ENCODE measurements at regions not wholly inside any gene's neighbourhood (a gene's known extent, or its start where the extent isn't known, plus 50 kb on each side); places are given as distances from the start of the nearest gene placed in this dataset.
A peak's percentile ranks its signal among the peaks of the same experiment; 100 is the strongest.
"Not testable (repeated sequence)": the region's sequence is repeated elsewhere in the genome, so short reads cannot be mapped to it uniquely, and the experiment has no call there.

DNA sequence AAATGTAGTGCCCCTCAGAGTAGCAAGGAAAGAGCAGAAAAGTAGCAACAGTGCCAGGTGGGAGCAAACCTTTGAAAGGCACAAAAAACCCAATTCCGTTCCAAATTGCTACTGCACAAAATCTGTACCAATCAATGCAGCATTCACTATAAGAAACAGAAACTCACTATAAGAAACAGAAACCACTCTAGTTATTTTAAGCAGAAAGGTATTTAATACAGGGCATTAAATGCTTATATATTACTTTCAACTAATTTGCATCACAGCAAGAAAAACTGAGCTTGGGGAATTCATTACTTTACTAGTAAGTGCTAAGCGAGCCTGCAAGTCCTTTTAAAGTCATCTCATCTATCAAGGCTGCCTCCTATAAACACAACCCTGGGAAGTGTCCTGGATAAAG lies 116.5 kb upstream of the OLIG3 start:
- H3K27ac ChIP-seq (ENCODE audit: low read length): no peak overlapping the region
- no peaks in the 10 kb centered on the region for H3K9me3 ChIP-seq (ENCODE audit: control insufficient read depth, insufficient read depth, low read length)
- no peak for DNase-seq (ENCODE audit: low read depth, low spot score)
- no CpG with 5 or more reads among the region's 2 CpGs for WGBS (ENCODE audit: insufficient coverage, insufficient read length)
- H3K27me3 ChIP-seq (ENCODE audit: control insufficient read depth, insufficient read depth, low read length): no peaks in the 10 kb centered on the region
- H3K4me3 ChIP-seq (ENCODE audit: low read length): no peak overlapping the region
- H3K4me1 ChIP-seq (ENCODE audit: control insufficient read depth, insufficient read depth, low read length): no peaks in the 10 kb centered on the region; the same call in 1 of the 2 replicates
- H3K36me3 ChIP-seq (ENCODE audit: control insufficient read depth, insufficient read depth, low read length): no peaks in the 10 kb centered on the region

GRCh38 chr6:137623293-137623692 lies 129.1 kb upstream of the OLIG3 start:
- Histone ChIP-seq H3K36me3 (ENCODE audit: control insufficient read depth, insufficient read depth, low read length) (no peaks in the 10 kb centered on the region), H3K4me1 (ENCODE audit: control insufficient read depth, insufficient read depth, low read length) (no peaks in the 10 kb centered on the region), H3K27ac (ENCODE audit: low read length) (no peak overlapping the region), H3K9me3 (ENCODE audit: control insufficient read depth, insufficient read depth, low read length) (no peaks in the 10 kb centered on the region), H3K27me3 (ENCODE audit: control insufficient read depth, insufficient read depth, low read length) (no peaks in the 10 kb centered on the region), H3K4me3 (ENCODE audit: low read length) (no peak overlapping the region)
- no peak for DNase-seq (ENCODE audit: low read depth, low spot score)
- WGBS (ENCODE audit: insufficient coverage, insufficient read length): no CpG with 5 or more reads among the region's 4 CpGs

DNA sequence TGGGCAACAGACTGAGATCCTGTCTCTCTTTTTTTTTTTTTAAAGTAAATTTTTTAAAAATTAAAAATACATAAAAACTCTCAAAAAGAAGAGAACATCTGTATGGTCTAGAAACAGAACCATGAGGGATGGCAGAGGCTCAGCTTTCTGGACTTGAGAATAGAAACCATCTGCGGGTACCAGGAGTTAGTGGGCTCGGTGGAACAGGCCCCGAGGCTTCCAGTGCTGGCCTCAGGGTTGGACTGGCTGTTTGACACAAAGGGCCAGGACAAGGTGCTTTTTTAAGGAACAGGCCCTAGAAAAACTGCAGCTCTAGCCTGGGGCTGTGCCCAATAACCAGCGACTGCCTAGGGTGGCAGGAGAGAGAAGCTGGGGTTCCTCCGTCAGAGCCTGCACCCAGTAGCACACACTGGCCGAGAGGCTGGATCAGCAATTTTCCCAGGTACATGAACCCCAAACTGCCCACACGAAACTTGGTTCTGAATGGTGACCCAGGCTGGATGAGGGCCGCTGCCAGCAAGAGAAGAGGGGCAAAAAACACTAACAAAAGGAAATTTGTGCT lies 131.0 kb upstream of the OLIG3 start:
- Histone ChIP-seq H3K27ac (ENCODE audit: low read length) (no peak overlapping the region), H3K4me3 (ENCODE audit: low read length) (no peak overlapping the region), H3K9me3 (ENCODE audit: control insufficient read depth, insufficient read depth, low read length) (no peaks in the 10 kb centered on the region), H3K4me1 (ENCODE audit: control insufficient read depth, insufficient read depth, low read length) (no peaks in the 10 kb centered on the region; the same call in 1 of the 2 replicates), H3K27me3 (ENCODE audit: control insufficient read depth, insufficient read depth, low read length) (no peaks in the 10 kb centered on the region), H3K36me3 (ENCODE audit: control insufficient read depth, insufficient read depth, low read length) (no peaks in the 10 kb centered on the region)
- no peak for DNase-seq (ENCODE audit: low read depth, low spot score)
- no CpG with 5 or more reads among the region's 8 CpGs for WGBS (ENCODE audit: insufficient coverage, insufficient read length)

DNA sequence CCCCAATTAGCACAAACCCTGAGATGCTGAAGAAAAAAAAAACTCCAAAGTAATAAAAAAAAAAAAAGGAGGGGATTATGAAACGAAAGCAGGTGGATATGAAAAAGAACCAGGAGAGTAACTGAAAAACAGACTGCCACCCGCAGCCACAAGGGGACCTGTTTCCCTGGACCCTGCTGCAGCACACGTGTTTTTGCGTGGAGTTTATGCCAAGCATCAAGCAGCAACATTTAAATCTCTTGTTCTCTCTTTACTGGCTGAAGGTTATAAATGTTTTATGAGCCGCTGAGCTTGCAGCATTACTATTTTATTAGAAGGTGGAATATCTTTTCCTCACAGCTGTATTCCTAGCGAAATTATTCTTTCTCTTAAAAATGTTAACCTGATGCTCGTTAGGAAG lies 131.6 kb upstream of the OLIG3 start:
- no peak overlapping the region for H3K4me3 ChIP-seq (ENCODE audit: low read length)
- H3K27me3 ChIP-seq (ENCODE audit: control insufficient read depth, insufficient read depth, low read length): no peaks in the 10 kb centered on the region
- no CpG with 5 or more reads among the region's 7 CpGs for WGBS (ENCODE audit: insufficient coverage, insufficient read length)
- no peaks in the 10 kb centered on the region; the same call in 1 of the 2 replicates for H3K4me1 ChIP-seq (ENCODE audit: control insufficient read depth, insufficient read depth, low read length)
- no peak overlapping the region for H3K27ac ChIP-seq (ENCODE audit: low read length)
- H3K9me3 ChIP-seq (ENCODE audit: control insufficient read depth, insufficient read depth, low read length): no peaks in the 10 kb centered on the region
- no peak for DNase-seq (ENCODE audit: low read depth, low spot score)
- no peaks in the 10 kb centered on the region for H3K36me3 ChIP-seq (ENCODE audit: control insufficient read depth, insufficient read depth, low read length)

- no peaks in the 10 kb centered on the region for H3K27me3 ChIP-seq (ENCODE audit: control insufficient read depth, insufficient read depth, low read length)
- WGBS (ENCODE audit: insufficient coverage, insufficient read length): no CpG with 5 or more reads among the region's 1 CpG
- H3K9me3 ChIP-seq (ENCODE audit: control insufficient read depth, insufficient read depth, low read length): no peaks in the 10 kb centered on the region
- DNase-seq (ENCODE audit: low read depth, low spot score): no peak
- H3K4me1 ChIP-seq (ENCODE audit: control insufficient read depth, insufficient read depth, low read length): no peaks in the 10 kb centered on the region; the same call in 1 of the 2 replicates
- H3K4me3 ChIP-seq (ENCODE audit: low read length): no peak overlapping the region
- no peak overlapping the region for H3K27ac ChIP-seq (ENCODE audit: low read length)
- no peaks in the 10 kb centered on the region for H3K36me3 ChIP-seq (ENCODE audit: control insufficient read depth, insufficient read depth, low read length)
Measured at GRCh38 chr6:137630666-137631065, 136.5 kb upstream of the OLIG3 start.

DNA sequence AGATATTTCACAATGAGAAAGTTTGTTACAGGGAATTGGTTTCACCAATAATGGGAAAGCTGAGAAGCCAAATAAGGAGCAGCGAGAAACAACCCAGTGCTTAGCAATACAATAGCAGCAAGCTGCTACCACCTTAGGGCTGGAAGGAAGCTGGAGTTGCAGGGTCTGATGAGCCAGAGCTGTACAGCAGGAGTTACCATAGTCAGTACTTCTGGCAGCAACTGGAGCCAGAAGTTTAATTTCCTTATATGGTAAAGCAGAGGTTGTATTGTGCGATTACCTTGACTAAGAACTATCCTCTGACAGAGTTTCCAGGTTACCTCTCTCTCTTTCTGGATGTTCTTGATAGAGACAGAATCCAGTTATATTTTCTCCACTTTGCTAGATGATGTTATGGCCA lies 137.1 kb upstream of the OLIG3 start:
- H3K36me3 ChIP-seq (ENCODE audit: control insufficient read depth, insufficient read depth, low read length): no peaks in the 10 kb centered on the region
- peak; percentile 11 for DNase-seq (ENCODE audit: low read depth, low spot score)
- H3K4me3 ChIP-seq (ENCODE audit: low read length): no peak overlapping the region
- no peaks in the 10 kb centered on the region for H3K9me3 ChIP-seq (ENCODE audit: control insufficient read depth, insufficient read depth, low read length)
- H3K27ac ChIP-seq (ENCODE audit: low read length): no peak overlapping the region
- no peaks in the 10 kb centered on the region for H3K27me3 ChIP-seq (ENCODE audit: control insufficient read depth, insufficient read depth, low read length)
- WGBS (ENCODE audit: insufficient coverage, insufficient read length): no CpG with 5 or more reads among the region's 2 CpGs
- no peaks in the 10 kb centered on the region; the same call in 1 of the 2 replicates for H3K4me1 ChIP-seq (ENCODE audit: control insufficient read depth, insufficient read depth, low read length)

GRCh38 chr6:137634177-137634576 lies 140.0 kb upstream of the OLIG3 start:
- no CpG with 5 or more reads among the region's 9 CpGs for WGBS (ENCODE audit: insufficient coverage, insufficient read length)
- not testable (repeated sequence) for H3K9me3 ChIP-seq (ENCODE audit: control insufficient read depth, insufficient read depth, low read length); H3K27me3 ChIP-seq (ENCODE audit: control insufficient read depth, insufficient read depth, low read length); DNase-seq (ENCODE audit: low read depth, low spot score); H3K36me3 ChIP-seq (ENCODE audit: control insufficient read depth, insufficient read depth, low read length); H3K27ac ChIP-seq (ENCODE audit: low read length); H3K4me1 ChIP-seq (ENCODE audit: control insufficient read depth, insufficient read depth, low read length); H3K4me3 ChIP-seq (ENCODE audit: low read length)

DNA sequence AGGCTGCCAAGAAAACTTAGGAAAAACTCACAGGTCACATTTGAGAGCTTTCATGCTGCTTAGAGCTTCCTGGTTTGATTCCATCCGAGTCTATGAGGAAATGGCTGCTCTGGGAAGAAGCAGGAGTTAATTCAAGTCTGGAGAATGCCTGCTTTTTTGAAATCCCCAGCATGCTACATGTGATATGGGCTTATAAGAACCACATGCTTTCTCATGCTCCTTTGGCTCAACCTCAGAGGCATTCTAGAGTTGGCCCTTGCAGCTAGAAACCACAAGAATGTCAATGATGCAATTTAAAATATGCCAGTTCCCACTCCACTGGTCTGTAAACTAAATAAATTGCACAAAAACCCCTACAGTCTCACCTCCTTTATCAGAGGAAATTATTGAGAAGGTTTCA lies 142.9 kb upstream of the OLIG3 start:
- Histone ChIP-seq H3K9me3 (ENCODE audit: control insufficient read depth, insufficient read depth, low read length) (no peaks in the 10 kb centered on the region), H3K27me3 (ENCODE audit: control insufficient read depth, insufficient read depth, low read length) (no peaks in the 10 kb centered on the region), H3K4me1 (ENCODE audit: control insufficient read depth, insufficient read depth, low read length) (no peaks in the 10 kb centered on the region), H3K36me3 (ENCODE audit: control insufficient read depth, insufficient read depth, low read length) (no peaks in the 10 kb centered on the region), H3K4me3 (ENCODE audit: low read length) (no peak overlapping the region), H3K27ac (ENCODE audit: low read length) (no peak overlapping the region)
- no CpG with 5 or more reads among the region's 1 CpG for WGBS (ENCODE audit: insufficient coverage, insufficient read length)
- DNase-seq (ENCODE audit: low read depth, low spot score): no peak

GRCh38 chr6:137638926-137639706 lies 144.9 kb upstream of the OLIG3 start:
- Histone ChIP-seq H3K9me3 (ENCODE audit: control insufficient read depth, insufficient read depth, low read length) (no peaks in the 10 kb centered on the region), H3K36me3 (ENCODE audit: control insufficient read depth, insufficient read depth, low read length) (no peaks in the 10 kb centered on the region), H3K27me3 (ENCODE audit: control insufficient read depth, insufficient read depth, low read length) (no peaks in the 10 kb centered on the region), H3K4me1 (ENCODE audit: control insufficient read depth, insufficient read depth, low read length) (no peaks in the 10 kb centered on the region), H3K4me3 (ENCODE audit: low read length) (no peak overlapping the region), H3K27ac (ENCODE audit: low read length) (no peak overlapping the region)
- WGBS (ENCODE audit: insufficient coverage, insufficient read length): no CpG with 5 or more reads among the region's 3 CpGs
- DNase-seq (ENCODE audit: low read depth, low spot score): no peak

DNA sequence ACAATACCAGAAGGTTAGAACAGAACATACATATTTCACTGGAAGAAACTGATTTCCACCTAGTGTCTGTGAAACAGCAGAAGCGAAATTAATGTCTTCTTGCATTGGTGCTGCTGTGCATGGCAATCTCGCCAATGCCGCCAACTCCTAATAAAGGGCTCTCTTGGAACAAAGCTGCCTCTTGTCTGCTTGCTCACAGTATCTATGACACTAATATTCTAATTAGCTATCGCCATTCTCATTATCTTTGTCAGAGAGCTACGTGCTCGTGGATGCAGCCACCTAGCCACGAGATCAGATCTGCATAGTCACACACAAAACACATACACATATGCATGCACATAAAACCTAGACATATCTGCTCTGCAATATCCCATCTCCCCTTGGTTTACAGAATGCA lies 145.9 kb upstream of the OLIG3 start:
- no CpG with 5 or more reads among the region's 7 CpGs for WGBS (ENCODE audit: insufficient coverage, insufficient read length)
- no peaks in the 10 kb centered on the region for H3K4me1 ChIP-seq (ENCODE audit: control insufficient read depth, insufficient read depth, low read length)
- no peak for DNase-seq (ENCODE audit: low read depth, low spot score)

More for the DNA sequence above, 145.9 kb upstream of the OLIG3 start:
- Histone ChIP-seq H3K27me3 (ENCODE audit: control insufficient read depth, insufficient read depth, low read length) (no peaks in the 10 kb centered on the region), H3K27ac (ENCODE audit: low read length) (no peak overlapping the region), H3K36me3 (ENCODE audit: control insufficient read depth, insufficient read depth, low read length) (no peaks in the 10 kb centered on the region), H3K9me3 (ENCODE audit: control insufficient read depth, insufficient read depth, low read length) (no peaks in the 10 kb centered on the region), H3K4me3 (ENCODE audit: low read length) (no peak overlapping the region)

Measured in iPS DF 6.9 (cell line).